B cell (primary cell): ENCODE measurements at regions not wholly inside any gene's neighbourhood (a gene's known extent, or its start where the extent isn't known, plus 50 kb on each side); places are given as distances from the start of the nearest gene placed in this dataset.

ENCODE experiments used
- ATAC-seq: fragments of 200-7000 bp; cut with Tn5 transposase; one replicate; pipeline ENCODE4 v1.10.0; 2021; ENCODE audit warnings: low read depth, mild to moderate bottlenecking, moderate number of reproducible peaks, moderate library complexity
- CTCF ChIA-PET: fragments of 350-600 bp; sonication (Branson Sonifier 250); formaldehyde crosslinking; loops from one replicate; lab custom pipeline; 2021; ENCODE audit warnings: antibody characterized with exemption, inconsistent platforms; lab: Charles Lee
- POLR2A ChIA-PET: fragments of 350-600 bp; sonication (Branson Sonifier 250); formaldehyde crosslinking; loops from one replicate; lab custom pipeline; 2021; ENCODE audit warnings: antibody characterized with exemption; lab: Charles Lee
- DNase-seq: peaks from one replicate; pipeline ENCODE4 v3.0.0; 2013
- H2AFZ ChIP-seq: 2 replicates; pipeline ENCODE4 v1.6.1; 2012; ENCODE audit warnings: mild to moderate bottlenecking, low read depth, low read length; ENCODE audit not compliant: insufficient read depth, poor library complexity, severe bottlenecking
- H3K27ac ChIP-seq, 2 donors: 1 replicate in 1 of 2; 2 replicates in 1 of 2; pipeline ENCODE4 v1.5.1; 2012 to 2013; ENCODE audit warnings: low read length in 2 of 2, mild to moderate bottlenecking in 2 of 2, moderate library complexity in 1 of 2
- H3K27me3 ChIP-seq, 4 experiments: fragments of 200-600 bp in 1 of 4; sonication (generic) in 1 of 4; replicated peaks in 1 of 4; 1 replicate in 2 of 4; 2 replicates in 2 of 4; pipeline versions ENCODE4 v1.6.1 to v1.7.0; 2013 to 2016; ENCODE audit warnings: low read length in 3 of 4, mild to moderate bottlenecking in 2 of 4, mixed read lengths in 1 of 4, moderate library complexity in 1 of 4; ENCODE audit not compliant: insufficient read depth in 4 of 4, control insufficient read depth in 3 of 4; ENCODE audit errors: control extremely low read depth in 1 of 4
- H3K36me3 ChIP-seq, 2 experiments: replicated peaks in 1 of 2; 1 replicate in 1 of 2; 2 replicates in 1 of 2; pipeline versions ENCODE4 v1.6.1 to v1.7.1; 2013; ENCODE audit warnings: low read length in 1 of 2; ENCODE audit not compliant: insufficient read depth in 2 of 2, control insufficient read depth in 1 of 2; ENCODE audit errors: control extremely low read depth in 1 of 2, extremely low read depth in 1 of 2
- H3K4me1 ChIP-seq, 2 donors: fragments of 200-600 bp in 1 of 2; sonication (generic) in 1 of 2; 1 replicate in 1 of 2; 2 replicates in 1 of 2; pipeline versions ENCODE4 v1.5.1 to v1.6.1; 2013 to 2017; ENCODE audit warnings: low read length in 2 of 2; ENCODE audit not compliant: control insufficient read depth in 2 of 2, insufficient read depth in 2 of 2
- H3K4me2 ChIP-seq: replicated peaks from 2 replicates; pipeline ENCODE3; 2012; ENCODE audit warnings: mild to moderate bottlenecking, low read depth, low read length; ENCODE audit not compliant: poor library complexity, severe bottlenecking
- H3K4me3 ChIP-seq, 5 experiments: fragments of 200-600 bp in 1 of 5; sonication (generic) in 1 of 5; 1 replicate in 3 of 5; 2 replicates in 2 of 5; pipeline versions ENCODE4 v1.5.1 to v1.7.0; 2011 to 2016; ENCODE audit warnings: low read length in 4 of 5, mild to moderate bottlenecking in 4 of 5, low read depth in 2 of 5, control low read depth in 1 of 5, moderate library complexity in 1 of 5; ENCODE audit not compliant: insufficient read depth in 1 of 5; ENCODE audit errors: control extremely low read depth in 1 of 5, extremely low read depth in 1 of 5
- H3K79me2 ChIP-seq: fragments of 200-600 bp; sonication (generic); one replicate; pipeline ENCODE4 v1.6.0; 2016; ENCODE audit warnings: low read length; ENCODE audit not compliant: control insufficient read depth, insufficient read depth
- H3K9ac ChIP-seq: fragments of 200-600 bp; sonication (generic); 2 replicates; pipeline ENCODE4 v1.6.1; 2017; ENCODE audit warnings: mild to moderate bottlenecking, low read length, moderate library complexity
- H3K9me3 ChIP-seq, 3 donors: one replicate each; pipeline versions ENCODE4 v1.6.1 to v1.7.1; 2013; ENCODE audit warnings: low read length in 2 of 3; ENCODE audit not compliant: control insufficient read depth in 2 of 3, insufficient read depth in 1 of 3; ENCODE audit errors: control extremely low read depth in 1 of 3
- H4K20me1 ChIP-seq: 2 replicates; pipeline ENCODE4 v1.6.0; 2012; ENCODE audit warnings: mild to moderate bottlenecking, low read length; ENCODE audit not compliant: insufficient read depth, control insufficient read depth, poor library complexity, severe bottlenecking
- H3K27ac Mint-ChIP-seq: one replicate; pipeline ENCODE4 v1.8.0; 2021; ENCODE audit warnings: mixed read lengths
- H3K27me3 Mint-ChIP-seq: one replicate; pipeline ENCODE4 v1.8.0; 2021; ENCODE audit warnings: mixed read lengths
- H3K4me1 Mint-ChIP-seq: one replicate; pipeline ENCODE4 v1.8.0; 2021; ENCODE audit warnings: mixed read lengths
- H3K4me3 Mint-ChIP-seq: one replicate; pipeline ENCODE4 v1.8.0; 2021; ENCODE audit warnings: mixed read lengths
- H3K9me3 Mint-ChIP-seq: one replicate; pipeline ENCODE4 v1.8.0; 2022; ENCODE audit warnings: mixed read lengths; ENCODE audit not compliant: insufficient read depth
- CTCF ChIP-seq: fragments of 200-600 bp; IDR thresholded peaks from one replicate; pipeline ENCODE4 v1.8.0; 2022; ENCODE audit warnings: antibody characterized with exemption, mild to moderate bottlenecking
- EZH2 ChIP-seq: IDR thresholded peaks from 2 replicates; pipeline ENCODE4 v1.6.1; 2012; ENCODE audit warnings: borderline replicate concordance, low read depth, mild to moderate bottlenecking, moderate library complexity, low read length; ENCODE audit not compliant: insufficient read depth, poor library complexity, severe bottlenecking
- WGBS: methylation state at CpG from one replicate; pipeline ENCODE4 v1.1.5; 2013; ENCODE audit warnings: missing lambda C conversion rate; ENCODE audit not compliant: insufficient coverage; 5-methylcytosine and 5-hydroxymethylcytosine counted together
- intact Hi-C: fragments of 100-400 bp; cut with micrococcal nuclease; formaldehyde crosslinking; loops from one replicate; pipeline ENCODE4 v1.10.0; 2022

GRCh38 chr18:66168685-66169235 lies 417.9 kb downstream of the CDH7 start:
- intact Hi-C loops: no loop called here
- Histone ChIP-seq H3K4me3 (no peak overlapping the region), H4K20me1 (no peaks in the 10 kb centered on the region), H2AFZ (no peak overlapping the region), H3K9ac (no peak overlapping the region), H3K79me2 (no peaks in the 10 kb centered on the region), H3K4me2 (no peak overlapping the region), H3K27me3 (no peaks in the 10 kb centered on the region), H3K4me1 (no peaks in the 10 kb centered on the region), H3K27ac (no peak overlapping the region), H3K36me3 (no peaks in the 10 kb centered on the region), H3K9me3 (peaks cover 0 to 5% (median 0%) of the 10 kb centered on the region in 3 donors)
- peaks cover 5% of the 10 kb centered on the region for H3K9me3 Mint-ChIP-seq
- CTCF ChIA-PET: no interaction called here
- no peak for TF ChIP-seq EZH2
- no peak for TF ChIP-seq CTCF
- POLR2A ChIA-PET: no interaction called here
- DNase-seq (no peak), ATAC-seq (no peak)
- WGBS: 95% methylated on average over 3 of the region's 5 CpGs
- H3K27ac Mint-ChIP-seq: no peak overlapping the region
- no peaks in the 10 kb centered on the region for H3K27me3 Mint-ChIP-seq
- no peaks in the 10 kb centered on the region for H3K4me1 Mint-ChIP-seq
- no peak overlapping the region for H3K4me3 Mint-ChIP-seq

GRCh38 chr18:66167829-66168684 lies 417.2 kb downstream of the CDH7 start:
- Histone ChIP-seq H4K20me1 (no peaks in the 10 kb centered on the region), H3K9ac (no peak overlapping the region), H3K79me2 (no peaks in the 10 kb centered on the region), H3K4me1 (no peaks in the 10 kb centered on the region), H3K36me3 (no peaks in the 10 kb centered on the region), H3K27me3 (no peaks in the 10 kb centered on the region), H2AFZ (no peak overlapping the region), H3K4me3 (no peak overlapping the region), H3K9me3 (peaks cover 0 to 5% (median 0%) of the 10 kb centered on the region in 3 donors), H3K27ac (no peak overlapping the region), H3K4me2 (no peak overlapping the region)
- DNase-seq (no peak), ATAC-seq (no peak)
- no peak for TF ChIP-seq EZH2
- no peak for TF ChIP-seq CTCF
- no peak overlapping the region for H3K27ac Mint-ChIP-seq
- intact Hi-C loops: no loop called here
- no peak overlapping the region for H3K4me3 Mint-ChIP-seq
- no peaks in the 10 kb centered on the region for H3K4me1 Mint-ChIP-seq
- ChIA-PET POLR2A (no interaction called here), CTCF (no interaction called here)
- no peaks in the 10 kb centered on the region for H3K27me3 Mint-ChIP-seq
- WGBS: 76% methylated on average over 5 of the region's 7 CpGs
- peaks cover 5% of the 10 kb centered on the region for H3K9me3 Mint-ChIP-seq
